Transverse colon (tissue), 4 donors: ENCODE measurements at regions not wholly inside any gene's neighbourhood (a gene's known extent, or its start where the extent isn't known, plus 50 kb on each side); places are given as distances from the start of the nearest gene placed in this dataset.

ENCODE experiments used
- DNase-seq: peaks from one replicate; pipeline ENCODE4 v3.0.0-alpha.2; 2019
- H3K27ac ChIP-seq, 4 donors: fragments of 200-600 bp; sonication (generic); 2 replicates each; pipeline ENCODE4 v1.5.1; 2016 to 2018; ENCODE audit warnings: inconsistent platforms in 4 of 4
- H3K27me3 ChIP-seq: fragments of 200-600 bp; sonication (generic); 2 replicates; pipeline ENCODE4 v1.5.1; 2017; ENCODE audit warnings: inconsistent platforms
- H3K36me3 ChIP-seq, 4 donors: fragments of 200-600 bp; sonication (generic); 2 replicates each; pipeline ENCODE4 v1.5.1; 2017 to 2019; ENCODE audit warnings: inconsistent platforms in 4 of 4
- H3K4me1 ChIP-seq, 4 donors: fragments of 200-600 bp; sonication (generic); 2 replicates each; pipeline ENCODE4 v1.5.1; 2017 to 2020; ENCODE audit warnings: inconsistent platforms in 4 of 4
- H3K4me3 ChIP-seq, 4 donors: fragments of 200-600 bp; sonication (generic); 1 replicate in 1 of 4; 2 replicates in 3 of 4; pipeline versions ENCODE4 v1.5.1 to v1.6.1; 2017 to 2019; ENCODE audit warnings: inconsistent platforms in 4 of 4
- H3K9me3 ChIP-seq, 2 donors: fragments of 200-600 bp; sonication (generic); 2 replicates each; pipeline ENCODE4 v1.5.1; 2017 to 2019; ENCODE audit warnings: inconsistent platforms in 2 of 2
- EP300 ChIP-seq: sonication (generic); formaldehyde crosslinking; IDR thresholded peaks from one replicate; pipeline ENCODE4 v1.6.1; 2017; ENCODE audit warnings: antibody characterized with exemption, low read depth
- POLR2A ChIP-seq: fragments of 450-650 bp; IDR thresholded peaks from one replicate; pipeline ENCODE4 v1.6.1; 2016; ENCODE audit warnings: antibody characterized with exemption, mild to moderate bottlenecking, moderate library complexity
- POLR2AphosphoS5 ChIP-seq, 3 donors: sonication (generic); formaldehyde crosslinking; IDR thresholded peaks; one replicate each; pipeline ENCODE4 v1.6.1; 2016; ENCODE audit warnings: antibody characterized with exemption in 3 of 3
- WGBS, 2 donors: methylation state at CpG; one replicate each; pipeline ENCODE4 v1.1.5; 2018; ENCODE audit warnings: low coverage in 1 of 2; 5-methylcytosine and 5-hydroxymethylcytosine counted together
- in situ Hi-C, 4 donors: fragments of 200-750 bp; cut with MboI; loops; one replicate each; pipeline versions ENCODE4 v1.15.0 to v1.15.1; 2017; ENCODE audit warnings: low sequenced_read_pairs in 3 of 4, low pct_ligation_motif_present in 1 of 4, low pct_unique_long_range_greater_than_20kb in 1 of 4
- intact Hi-C: fragments of 100-400 bp; cut with DNase I; formaldehyde crosslinking; loops from one replicate; pipeline ENCODE4 v1.15.1; 2023; ENCODE audit warnings: low total_unique reads
- TF ChIP-seq, protein P1 (sequence below), 5 experiments: fragments of 200-600 bp in 3 of 5; fragments of 450-650 bp in 2 of 5; sonication (generic) in 3 of 5; IDR thresholded peaks; 1 replicate in 2 of 5; 2 replicates in 3 of 5; pipeline ENCODE4 v1.5.1; 2016 to 2017; ENCODE audit warnings: antibody characterized with exemption in 5 of 5, inconsistent platforms in 3 of 5, mild to moderate bottlenecking in 2 of 5, moderate library complexity in 1 of 5

GRCh38 chr16:55076053-55076452 lies 145.4 kb downstream of the IRX5 start:
- Histone ChIP-seq H3K9me3 (no peaks in the 10 kb centered on the region), H3K27me3 (no peaks in the 10 kb centered on the region), H3K36me3 (no peaks in the 10 kb centered on the region), H3K4me1 (no peaks in the 10 kb centered on the region), H3K4me3 (no peak overlapping the region), H3K27ac (no peak overlapping the region)
- TF ChIP-seq, protein P1, sequence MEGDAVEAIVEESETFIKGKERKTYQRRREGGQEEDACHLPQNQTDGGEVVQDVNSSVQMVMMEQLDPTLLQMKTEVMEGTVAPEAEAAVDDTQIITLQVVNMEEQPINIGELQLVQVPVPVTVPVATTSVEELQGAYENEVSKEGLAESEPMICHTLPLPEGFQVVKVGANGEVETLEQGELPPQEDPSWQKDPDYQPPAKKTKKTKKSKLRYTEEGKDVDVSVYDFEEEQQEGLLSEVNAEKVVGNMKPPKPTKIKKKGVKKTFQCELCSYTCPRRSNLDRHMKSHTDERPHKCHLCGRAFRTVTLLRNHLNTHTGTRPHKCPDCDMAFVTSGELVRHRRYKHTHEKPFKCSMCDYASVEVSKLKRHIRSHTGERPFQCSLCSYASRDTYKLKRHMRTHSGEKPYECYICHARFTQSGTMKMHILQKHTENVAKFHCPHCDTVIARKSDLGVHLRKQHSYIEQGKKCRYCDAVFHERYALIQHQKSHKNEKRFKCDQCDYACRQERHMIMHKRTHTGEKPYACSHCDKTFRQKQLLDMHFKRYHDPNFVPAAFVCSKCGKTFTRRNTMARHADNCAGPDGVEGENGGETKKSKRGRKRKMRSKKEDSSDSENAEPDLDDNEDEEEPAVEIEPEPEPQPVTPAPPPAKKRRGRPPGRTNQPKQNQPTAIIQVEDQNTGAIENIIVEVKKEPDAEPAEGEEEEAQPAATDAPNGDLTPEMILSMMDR (IDR thresholded peaks at IDR 0.05), result no peak
- TF ChIP-seq POLR2A (no peak), EP300 (no peak), POLR2AphosphoS5 (IDR thresholded peaks at IDR 0.05) (no peak)
- no peak for DNase-seq
- intact Hi-C loops, result no loop called here
- WGBS, 2 donors, result 87% methylated on average over 1 of the region's 1 CpG; no CpG with 5 or more reads in 1 of the 2 donors
- in situ Hi-C loops, result no loop called here

DNA sequence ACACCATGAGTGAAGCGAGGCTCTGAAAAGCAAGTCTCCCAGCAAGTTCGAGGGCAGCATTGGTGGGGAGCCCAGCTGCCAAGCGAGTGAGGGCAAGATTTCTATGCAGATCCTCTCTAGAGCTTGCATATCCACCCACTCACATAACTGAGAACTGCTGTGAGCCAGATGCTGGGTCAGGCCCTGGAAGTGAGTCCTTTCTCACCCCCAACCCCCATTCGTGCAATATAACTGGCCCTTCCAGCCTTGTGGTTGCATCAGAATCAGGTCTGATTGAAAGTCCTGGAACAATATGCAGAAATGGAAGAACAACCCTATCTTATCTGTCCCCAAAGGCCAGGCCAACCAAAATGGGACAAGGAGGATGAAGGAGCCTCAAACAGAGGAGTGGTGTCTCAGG lies 146.6 kb downstream of the IRX5 start:
- no peaks in the 10 kb centered on the region for H3K9me3 ChIP-seq
- H3K4me1 ChIP-seq, result no peaks in the 10 kb centered on the region
- no peak overlapping the region for H3K27ac ChIP-seq
- no peak overlapping the region for H3K4me3 ChIP-seq
- H3K27me3 ChIP-seq, result no peaks in the 10 kb centered on the region
- intact Hi-C loops (no loop called here), in situ Hi-C loops (no loop called here)
- no peak for DNase-seq
- WGBS, 2 donors, result 83% methylated on average over 4 of the region's 4 CpGs; no CpG with 5 or more reads in 1 of the 2 donors
- TF ChIP-seq POLR2A (no peak), POLR2AphosphoS5 (IDR thresholded peaks at IDR 0.05) (no peak), EP300 (no peak)
- TF ChIP-seq, protein P1 (IDR thresholded peaks at IDR 0.05), result no peak
- H3K36me3 ChIP-seq, result no peaks in the 10 kb centered on the region

DNA sequence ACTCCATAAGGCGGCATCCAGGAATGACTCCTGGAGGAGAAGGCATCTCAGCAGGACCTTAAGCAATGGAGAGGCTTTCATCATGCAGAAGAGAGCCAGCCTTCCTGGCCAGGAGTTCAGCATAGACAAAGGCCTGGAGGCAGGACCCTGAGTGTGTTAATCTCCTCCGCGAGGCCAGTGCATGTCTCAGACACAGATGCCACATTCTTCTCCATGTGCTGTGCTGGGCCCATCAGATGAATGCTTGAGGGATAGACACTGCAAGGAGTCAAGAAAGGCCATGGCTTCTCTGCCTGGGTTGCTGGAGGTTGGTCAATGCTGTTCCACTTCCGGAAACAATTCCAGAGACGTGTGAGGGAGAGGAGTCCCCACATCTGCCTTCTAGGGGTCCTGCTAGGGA lies 147.5 kb downstream of the IRX5 start:
- no peaks in the 10 kb centered on the region for H3K9me3 ChIP-seq
- H3K4me1 ChIP-seq, result no peaks in the 10 kb centered on the region
- H3K36me3 ChIP-seq, result no peaks in the 10 kb centered on the region
- no peaks in the 10 kb centered on the region for H3K27me3 ChIP-seq
- DNase-seq, result no peak
- WGBS, 2 donors, result 88% methylated on average over 5 of the region's 5 CpGs; no CpG with 5 or more reads in 1 of the 2 donors
- no peak overlapping the region for H3K27ac ChIP-seq
- in situ Hi-C loops (no loop called here), intact Hi-C loops (no loop called here)
- H3K4me3 ChIP-seq, result no peak overlapping the region
- TF ChIP-seq POLR2A (no peak), POLR2AphosphoS5 (IDR thresholded peaks at IDR 0.05) (no peak)

GRCh38 chr16:55078699-55079410 lies 148.2 kb downstream of the IRX5 start:
- WGBS, 2 donors, result 92 to 100% methylated on average over 2 to 8 of the region's 8 CpGs
- in situ Hi-C loops, result no loop called here

DNA sequence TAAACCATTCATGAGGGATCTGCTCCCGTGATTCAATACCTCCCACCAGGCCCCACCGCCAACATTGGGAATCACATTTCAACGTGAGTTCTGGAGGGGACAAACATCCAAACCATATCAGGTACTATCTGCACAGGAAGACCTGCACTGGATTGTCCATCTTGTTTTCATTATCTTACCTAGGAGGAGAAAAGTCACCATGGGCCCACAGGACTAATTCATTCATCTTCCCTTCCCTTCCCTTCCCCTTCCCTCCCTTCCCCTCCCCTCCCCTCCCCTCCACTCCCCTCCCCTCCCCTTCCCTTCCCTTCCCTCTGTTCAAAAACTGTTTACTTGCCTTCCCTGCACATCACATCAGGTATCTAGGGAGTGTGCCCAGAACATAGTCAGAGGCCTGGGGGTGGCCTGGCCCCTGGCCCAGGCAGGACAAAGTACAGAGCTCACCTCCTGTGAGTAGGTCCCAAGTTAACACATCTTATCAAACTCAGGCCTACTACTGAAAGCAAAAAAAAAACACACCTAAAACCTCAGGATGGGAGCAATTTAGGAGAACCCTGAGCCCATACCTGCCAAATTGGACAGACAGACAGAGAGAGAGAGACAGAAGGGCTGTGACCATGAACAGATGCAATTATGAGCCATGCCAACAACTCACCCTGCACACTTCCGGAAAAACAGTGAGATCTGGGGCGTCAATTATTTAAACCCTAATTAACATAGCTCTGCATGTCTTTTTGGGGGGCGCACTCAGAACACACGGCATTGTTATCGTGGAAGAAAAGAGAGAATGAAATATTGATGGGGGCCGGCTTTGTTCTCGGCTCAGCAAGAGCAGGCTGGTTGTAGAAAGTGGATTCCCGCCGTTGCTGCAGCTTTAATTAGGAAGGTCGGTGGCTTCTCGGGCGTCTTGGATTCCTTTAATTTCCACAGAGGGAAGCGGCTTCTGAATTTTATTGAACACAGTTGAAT lies 151.2 kb downstream of the IRX5 start:
- no peaks in the 10 kb centered on the region for H3K27me3 ChIP-seq
- in situ Hi-C loops (no loop called here), intact Hi-C loops (no loop called here)
- H3K4me3 ChIP-seq, result no peak overlapping the region
- no peaks in the 10 kb centered on the region for H3K9me3 ChIP-seq
- no peak overlapping the region for H3K27ac ChIP-seq
- 80% methylated on average over 16 of the region's 16 CpGs; no CpG with 5 or more reads in 1 of the 2 donors for WGBS, 2 donors
- H3K36me3 ChIP-seq, result no peaks in the 10 kb centered on the region
- H3K4me1 ChIP-seq, result no peaks in the 10 kb centered on the region
- no peak for DNase-seq
- TF ChIP-seq POLR2AphosphoS5 (IDR thresholded peaks at IDR 0.05) (no peak), POLR2A (no peak), EP300 (no peak)
- TF ChIP-seq, protein P1 (IDR thresholded peaks at IDR 0.05), result no peak

More at GRCh38 chr16:55078699-55079410, 148.2 kb downstream of the IRX5 start:
- intact Hi-C loops, result no loop called here
- no peaks in the 10 kb centered on the region for H3K27me3 ChIP-seq
- H3K4me3 ChIP-seq, result no peak overlapping the region
- no peaks in the 10 kb centered on the region for H3K36me3 ChIP-seq
- DNase-seq, result no peak
- H3K9me3 ChIP-seq, result no peaks in the 10 kb centered on the region
- H3K4me1 ChIP-seq, result no peaks in the 10 kb centered on the region
- H3K27ac ChIP-seq, result no peak overlapping the region
- no peak for TF ChIP-seq POLR2A
- TF ChIP-seq EP300, result no peak
